ENCODE measurements at regions not wholly inside any gene's neighbourhood (a gene's known extent, or its start where the extent isn't known, plus 50 kb on each side); places are given as distances from the start of the nearest gene placed in this dataset.

DNA sequence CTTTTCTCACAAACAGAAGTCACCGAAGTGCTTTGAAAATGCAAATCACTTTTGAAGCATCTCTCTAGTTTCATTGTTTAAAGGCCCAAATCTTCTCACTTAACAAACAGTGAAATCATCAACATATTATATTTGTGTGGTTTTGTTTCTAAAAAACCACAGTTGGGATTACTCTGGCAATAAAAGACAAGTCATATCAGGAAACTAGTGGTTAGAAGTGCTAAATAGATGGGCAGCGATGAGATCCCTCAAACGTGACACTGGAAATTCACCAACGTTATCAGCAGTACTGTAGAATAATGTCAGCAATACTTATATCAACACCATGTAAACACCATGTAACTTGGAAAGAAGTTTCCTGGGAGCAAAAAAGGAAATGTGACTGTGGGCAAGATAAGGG is 893.5 kb downstream of the SUCLG1 start:
- no peak for TF ChIP-seq POLR2A (IDR thresholded peaks at IDR 0.05; ENCODE audit: low read length)
- no peak for TF ChIP-seq GATA1 (IDR thresholded peaks at IDR 0.05; ENCODE audit: low read depth, low read length)
